Natural killer cell treated with Interleukin-12 subunit alpha and Interleukin-12 subunit beta and Interleukin-15 and Interleukin-18, amount 100 ng/mL, for 72 hours (primary cell): ENCODE measurements at regions not wholly inside any gene's neighbourhood (a gene's known extent, or its start where the extent isn't known, plus 50 kb on each side); places are given as distances from the start of the nearest gene placed in this dataset.

ENCODE experiments used
- ATAC-seq, 2 donors: fragments of 150-1000 bp; cut with Tn5 transposase in 1 of 2; sonication (Bioruptor Pico), chemical (Tn5 transposase) in 1 of 2; 2 replicates each; pipeline ENCODE4 v1.10.0; 2021
- DNase-seq: peaks from one replicate; pipeline ENCODE4 v3.0.0; 2022; ENCODE audit warnings: low spot score
- H3K27ac Mint-ChIP-seq, 2 donors: 1 replicate in 1 of 2; 2 replicates in 1 of 2; pipeline ENCODE4 v1.8.0; 2022; ENCODE audit warnings: mixed read lengths in 2 of 2, mild to moderate bottlenecking in 1 of 2, moderate library complexity in 1 of 2
- H3K27me3 Mint-ChIP-seq, 2 donors: 1 replicate in 1 of 2; 2 replicates in 1 of 2; pipeline ENCODE4 v1.8.0; 2022; ENCODE audit warnings: mixed read lengths in 2 of 2
- H3K36me3 Mint-ChIP-seq: one replicate; pipeline ENCODE4 v1.8.0; 2022; ENCODE audit warnings: mixed read lengths
- H3K4me1 Mint-ChIP-seq, 2 donors: 1 replicate in 1 of 2; 2 replicates in 1 of 2; pipeline ENCODE4 v1.8.0; 2022; ENCODE audit warnings: low read depth in 2 of 2, mixed read lengths in 2 of 2, mild to moderate bottlenecking in 1 of 2
- H3K4me3 Mint-ChIP-seq: one replicate; pipeline ENCODE4 v1.8.0; 2022; ENCODE audit warnings: mixed read lengths
- H3K9me3 Mint-ChIP-seq: 2 replicates; pipeline ENCODE4 v1.8.0; 2022; ENCODE audit warnings: mixed read lengths

GRCh38 chr4:80145739-80146138 lies 51.6 kb upstream of the PRDM8 start:
- Mint-ChIP-seq H3K36me3 (no peaks in the 10 kb centered on the region), H3K27me3 (no peaks in the 10 kb centered on the region), H3K4me3 (no peak overlapping the region), H3K4me1 (peaks cover 6 to 24% of the 10 kb centered on the region in 2 donors), H3K9me3 (no peaks in the 10 kb centered on the region), H3K27ac (peak overlapping the region in 1 of 2 donors; percentile 38)
- ATAC-seq, result no peak
- no peak for DNase-seq

- H3K9me3 Mint-ChIP-seq, result no peaks in the 10 kb centered on the region
- no peaks in the 10 kb centered on the region for H3K36me3 Mint-ChIP-seq
- H3K4me1 Mint-ChIP-seq, result peaks cover 9 to 30% of the 10 kb centered on the region in 2 donors
- H3K4me3 Mint-ChIP-seq, result no peak overlapping the region
- DNase-seq, result no peak
- no peak for ATAC-seq
- H3K27me3 Mint-ChIP-seq, result no peaks in the 10 kb centered on the region
- H3K27ac Mint-ChIP-seq, result no peak overlapping the region
Measured at GRCh38 chr4:80144676-80145470, 52.4 kb upstream of the PRDM8 start.

- ATAC-seq (no peak), DNase-seq (no peak)
- Mint-ChIP-seq H3K27me3 (no peaks in the 10 kb centered on the region), H3K4me3 (no peak overlapping the region), H3K36me3 (no peaks in the 10 kb centered on the region), H3K4me1 (peaks cover 21 to 46% of the 10 kb centered on the region in 2 donors), H3K27ac (peak overlapping the region; percentile 53 to 55), H3K9me3 (no peaks in the 10 kb centered on the region)
Measured at GRCh38 chr4:80143307-80143679, 54.0 kb upstream of the PRDM8 start.

- DNase-seq, result no peak
- H3K4me3 Mint-ChIP-seq, result peak overlapping the region; percentile 56
- H3K4me1 Mint-ChIP-seq, result peaks cover 22 to 52% of the 10 kb centered on the region in 2 donors
- no peaks in the 10 kb centered on the region for H3K36me3 Mint-ChIP-seq
- ATAC-seq, result no peak
- peak overlapping the region; percentile 53 to 55 for H3K27ac Mint-ChIP-seq
- peaks cover 0 to under 1% of the 10 kb centered on the region in 2 donors for H3K27me3 Mint-ChIP-seq
- no peaks in the 10 kb centered on the region for H3K9me3 Mint-ChIP-seq
Measured at GRCh38 chr4:80142394-80143306, 54.7 kb upstream of the PRDM8 start.

GRCh38 chr4:80141543-80141942 lies 55.8 kb upstream of the PRDM8 start:
- H3K4me1 Mint-ChIP-seq, result peaks cover 24 to 54% of the 10 kb centered on the region in 2 donors
- peaks cover 0 to 2% of the 10 kb centered on the region in 2 donors for H3K27me3 Mint-ChIP-seq
- H3K9me3 Mint-ChIP-seq, result no peaks in the 10 kb centered on the region
- peak overlapping the region; percentile 53 to 56 for H3K27ac Mint-ChIP-seq
- peak overlapping the region; percentile 56 for H3K4me3 Mint-ChIP-seq
- ATAC-seq (peak in 1 of 2 donors; percentile 56), DNase-seq (no peak)
- no peaks in the 10 kb centered on the region for H3K36me3 Mint-ChIP-seq

GRCh38 chr4:80140194-80140593 lies 57.1 kb upstream of the PRDM8 start:
- H3K27ac Mint-ChIP-seq, result peak overlapping the region; percentile 4 to 90
- no peaks in the 10 kb centered on the region for H3K36me3 Mint-ChIP-seq
- H3K4me3 Mint-ChIP-seq, result peak overlapping the region; percentile 43
- H3K27me3 Mint-ChIP-seq, result peaks cover 0 to 2% of the 10 kb centered on the region in 2 donors
- DNase-seq (no peak), ATAC-seq (no peak)
- no peaks in the 10 kb centered on the region for H3K9me3 Mint-ChIP-seq
- H3K4me1 Mint-ChIP-seq, result peaks cover 24 to 54% of the 10 kb centered on the region in 2 donors

GRCh38 chr4:80139671-80140070 lies 57.6 kb upstream of the PRDM8 start:
- Mint-ChIP-seq H3K9me3 (no peaks in the 10 kb centered on the region), H3K4me1 (peaks cover 24 to 54% of the 10 kb centered on the region in 2 donors), H3K27me3 (peaks cover 0 to 2% of the 10 kb centered on the region in 2 donors), H3K27ac (peak overlapping the region; percentile 4 to 90), H3K36me3 (no peaks in the 10 kb centered on the region), H3K4me3 (peak overlapping the region; percentile 43)
- ATAC-seq (no peak), DNase-seq (no peak)

- DNase-seq (peak; percentile 62), ATAC-seq (peak; percentile 91 to 94)
- peaks cover 0 to 2% of the 10 kb centered on the region in 2 donors for H3K27me3 Mint-ChIP-seq
- no peaks in the 10 kb centered on the region for H3K9me3 Mint-ChIP-seq
- peaks cover 24 to 54% of the 10 kb centered on the region in 2 donors for H3K4me1 Mint-ChIP-seq
- H3K36me3 Mint-ChIP-seq, result no peaks in the 10 kb centered on the region
- peak overlapping the region; percentile 77 for H3K4me3 Mint-ChIP-seq
- peak overlapping the region; percentile 4 to 90 for H3K27ac Mint-ChIP-seq
Measured at GRCh38 chr4:80138551-80139538, 58.5 kb upstream of the PRDM8 start.

GRCh38 chr4:80137631-80138030 lies 59.7 kb upstream of the PRDM8 start:
- Mint-ChIP-seq H3K27me3 (peaks cover 0 to 2% of the 10 kb centered on the region in 2 donors), H3K4me3 (no peak overlapping the region), H3K4me1 (peaks cover 21 to 47% of the 10 kb centered on the region in 2 donors), H3K36me3 (no peaks in the 10 kb centered on the region), H3K27ac (peak overlapping the region; percentile 4 to 90), H3K9me3 (no peaks in the 10 kb centered on the region)
- ATAC-seq (no peak), DNase-seq (no peak)

GRCh38 chr4:80136270-80136669 lies 61.0 kb upstream of the PRDM8 start:
- Mint-ChIP-seq H3K9me3 (no peaks in the 10 kb centered on the region), H3K27me3 (peaks cover 0 to 2% of the 10 kb centered on the region in 2 donors), H3K36me3 (no peaks in the 10 kb centered on the region), H3K27ac (no peak overlapping the region), H3K4me1 (peaks cover 18 to 34% of the 10 kb centered on the region in 2 donors), H3K4me3 (no peak overlapping the region)
- ATAC-seq (no peak), DNase-seq (no peak)

GRCh38 chr4:80135702-80136058 lies 61.6 kb upstream of the PRDM8 start:
- peaks cover 18 to 30% of the 10 kb centered on the region in 2 donors for H3K4me1 Mint-ChIP-seq
- no peaks in the 10 kb centered on the region for H3K36me3 Mint-ChIP-seq
- no peak for DNase-seq
- H3K4me3 Mint-ChIP-seq, result no peak overlapping the region
- H3K27ac Mint-ChIP-seq, result no peak overlapping the region
- no peaks in the 10 kb centered on the region for H3K9me3 Mint-ChIP-seq
- no peak for ATAC-seq
- peaks cover 0 to 2% of the 10 kb centered on the region in 2 donors for H3K27me3 Mint-ChIP-seq

GRCh38 chr4:80134936-80135701 lies 62.1 kb upstream of the ANTXR2 start:
- Mint-ChIP-seq H3K4me3 (no peak overlapping the region), H3K36me3 (no peaks in the 10 kb centered on the region), H3K9me3 (no peaks in the 10 kb centered on the region)

More at GRCh38 chr4:80134936-80135701, 62.1 kb upstream of the ANTXR2 start:
- Mint-ChIP-seq H3K27ac (no peak overlapping the region), H3K4me1 (peaks cover 15 to 27% of the 10 kb centered on the region in 2 donors), H3K27me3 (peaks cover 0 to 2% of the 10 kb centered on the region in 2 donors)
- DNase-seq (no peak), ATAC-seq (no peak)
